GM18499 (cell line): ENCODE measurements at regions not wholly inside any gene's neighbourhood (a gene's known extent, or its start where the extent isn't known, plus 50 kb on each side); places are given as distances from the start of the nearest gene placed in this dataset.
"Not testable (repeated sequence)": the region's sequence is repeated elsewhere in the genome, so short reads cannot be mapped to it uniquely, and the experiment has no call there.

Experiments
- ATAC-seq: cut with Tn5 transposase; IDR thresholded peaks from one replicate; pipeline ENCODE4 v1.9.1; 2021; ENCODE audit warnings: moderate number of reproducible peaks; ENCODE audit not compliant: insufficient read depth, unreplicated experiment

- no peak for ATAC-seq
Measured at GRCh38 chr20:40634891-40635290, 54.1 kb downstream of the MAFB start.

GRCh38 chr20:40633123-40633850 lies 55.7 kb downstream of the MAFB start:
- no peak for ATAC-seq

GRCh38 chr20:40632346-40632976 lies 56.6 kb downstream of the MAFB start:
- ATAC-seq = no peak

GRCh38 chr20:40631119-40631631 lies 57.9 kb downstream of the MAFB start:
- ATAC-seq = no peak

- no peak for ATAC-seq
Measured at GRCh38 chr20:40630713-40631112, 58.3 kb downstream of the MAFB start.

- ATAC-seq = no peak
Measured at GRCh38 chr20:40630099-40630498, 58.9 kb downstream of the MAFB start.

- ATAC-seq = no peak
Measured at GRCh38 chr20:40628877-40629276, 60.2 kb downstream of the MAFB start.

- not testable (repeated sequence) for ATAC-seq
Measured at GRCh38 chr20:40619053-40619452, 70.0 kb downstream of the MAFB start.

GRCh38 chr20:40617594-40617993 lies 71.4 kb downstream of the MAFB start:
- no peak for ATAC-seq

- no peak for ATAC-seq
Measured at GRCh38 chr20:40612837-40613236, 76.2 kb downstream of the MAFB start.

- no peak for ATAC-seq
Measured at GRCh38 chr20:40612247-40612646, 76.8 kb downstream of the MAFB start.

- no peak for ATAC-seq
Measured at GRCh38 chr20:40610730-40611129, 78.3 kb downstream of the MAFB start.

GRCh38 chr20:40607927-40608326 lies 81.1 kb downstream of the MAFB start:
- no peak for ATAC-seq

- no peak for ATAC-seq
Measured at GRCh38 chr20:40606660-40607059, 82.4 kb downstream of the MAFB start.

- no peak for ATAC-seq
Measured at GRCh38 chr20:40606237-40606636, 82.8 kb downstream of the MAFB start.

- ATAC-seq = no peak
Measured at GRCh38 chr20:40604416-40604815, 84.6 kb downstream of the MAFB start.

GRCh38 chr20:40603057-40603651 lies 85.9 kb downstream of the MAFB start:
- ATAC-seq = no peak

GRCh38 chr20:40602381-40602780 lies 86.7 kb downstream of the MAFB start:
- no peak for ATAC-seq

- ATAC-seq = no peak
Measured at GRCh38 chr20:40600441-40601219, 88.4 kb downstream of the MAFB start.

GRCh38 chr20:40599987-40600386 lies 89.0 kb downstream of the MAFB start:
- no peak for ATAC-seq

- ATAC-seq = no peak
Measured at GRCh38 chr20:40592941-40593340, 96.1 kb downstream of the MAFB start.
